Cardiac fibroblast (primary cell): ENCODE measurements at regions not wholly inside any gene's neighbourhood (a gene's known extent, or its start where the extent isn't known, plus 50 kb on each side); places are given as distances from the start of the nearest gene placed in this dataset.
"Not testable (repeated sequence)": the region's sequence is repeated elsewhere in the genome, so short reads cannot be mapped to it uniquely, and the experiment has no call there.

Experiments used
- DNase-seq, 2 donors: peaks; one replicate each; pipeline versions ENCODE4 v3.0.0 to v3.0.0-alpha.2; 2010; ENCODE audit warnings: low read depth in 2 of 2
- H3K4me3 ChIP-seq, 2 donors: replicated peaks in 1 of 2; 1 replicate in 1 of 2; 2 replicates in 1 of 2; pipeline ENCODE4 v1.5.1; 2011; ENCODE audit warnings: low read depth in 2 of 2, low read length in 2 of 2, mild to moderate bottlenecking in 2 of 2, moderate library complexity in 1 of 2
- TF ChIP-seq, protein P1 (sequence below): IDR thresholded peaks from one replicate; pipeline ENCODE4 v1.5.1; 2011; ENCODE audit warnings: low read depth, mild to moderate bottlenecking, low read length, inconsistent platforms

DNA sequence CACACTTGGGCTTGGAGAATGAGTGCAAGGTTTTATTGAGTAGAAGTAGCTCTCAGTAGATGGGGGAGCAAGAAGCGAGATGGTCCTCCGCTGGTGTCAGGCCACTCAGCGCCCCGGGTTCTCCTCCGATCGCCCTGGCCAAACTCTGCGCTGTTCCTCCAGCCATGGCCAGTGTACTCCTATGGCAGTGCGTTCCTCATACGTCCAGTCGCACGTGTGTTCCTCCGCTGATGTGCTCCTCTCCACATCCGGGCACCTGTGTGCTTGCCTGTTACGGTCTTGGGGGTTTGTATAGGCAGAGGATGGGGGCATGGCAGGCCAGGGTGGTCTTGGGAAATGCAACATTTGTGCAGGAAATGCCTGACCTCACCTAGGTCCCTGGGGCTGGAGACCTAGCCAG, 1899.4 kb downstream of the PCDH9 start:
- TF ChIP-seq, protein P1, sequence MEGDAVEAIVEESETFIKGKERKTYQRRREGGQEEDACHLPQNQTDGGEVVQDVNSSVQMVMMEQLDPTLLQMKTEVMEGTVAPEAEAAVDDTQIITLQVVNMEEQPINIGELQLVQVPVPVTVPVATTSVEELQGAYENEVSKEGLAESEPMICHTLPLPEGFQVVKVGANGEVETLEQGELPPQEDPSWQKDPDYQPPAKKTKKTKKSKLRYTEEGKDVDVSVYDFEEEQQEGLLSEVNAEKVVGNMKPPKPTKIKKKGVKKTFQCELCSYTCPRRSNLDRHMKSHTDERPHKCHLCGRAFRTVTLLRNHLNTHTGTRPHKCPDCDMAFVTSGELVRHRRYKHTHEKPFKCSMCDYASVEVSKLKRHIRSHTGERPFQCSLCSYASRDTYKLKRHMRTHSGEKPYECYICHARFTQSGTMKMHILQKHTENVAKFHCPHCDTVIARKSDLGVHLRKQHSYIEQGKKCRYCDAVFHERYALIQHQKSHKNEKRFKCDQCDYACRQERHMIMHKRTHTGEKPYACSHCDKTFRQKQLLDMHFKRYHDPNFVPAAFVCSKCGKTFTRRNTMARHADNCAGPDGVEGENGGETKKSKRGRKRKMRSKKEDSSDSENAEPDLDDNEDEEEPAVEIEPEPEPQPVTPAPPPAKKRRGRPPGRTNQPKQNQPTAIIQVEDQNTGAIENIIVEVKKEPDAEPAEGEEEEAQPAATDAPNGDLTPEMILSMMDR: no peak
- DNase-seq: no peak
- H3K4me3 ChIP-seq: no peak overlapping the region

DNA sequence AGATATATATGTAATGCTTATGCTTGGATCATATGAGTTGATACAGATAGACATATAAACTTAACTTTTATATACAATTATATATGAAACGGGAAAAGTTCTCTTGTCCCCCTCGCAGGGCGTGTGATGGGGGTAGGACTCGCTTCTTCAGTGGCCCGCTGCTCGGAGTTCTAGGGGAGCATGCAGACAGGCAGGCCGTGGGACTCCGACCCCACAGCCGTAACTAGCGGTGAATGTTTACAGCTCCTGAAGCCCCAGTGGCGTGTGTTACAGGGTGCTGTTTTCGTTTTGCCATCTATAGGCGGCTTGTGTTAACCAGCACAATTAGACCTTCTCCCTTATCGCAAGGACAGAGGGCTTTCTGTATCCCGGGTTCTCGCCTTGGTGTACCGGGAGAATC, 1899.8 kb downstream of the PCDH9 start:
- no peak overlapping the region for H3K4me3 ChIP-seq
- no peak for DNase-seq

DNA sequence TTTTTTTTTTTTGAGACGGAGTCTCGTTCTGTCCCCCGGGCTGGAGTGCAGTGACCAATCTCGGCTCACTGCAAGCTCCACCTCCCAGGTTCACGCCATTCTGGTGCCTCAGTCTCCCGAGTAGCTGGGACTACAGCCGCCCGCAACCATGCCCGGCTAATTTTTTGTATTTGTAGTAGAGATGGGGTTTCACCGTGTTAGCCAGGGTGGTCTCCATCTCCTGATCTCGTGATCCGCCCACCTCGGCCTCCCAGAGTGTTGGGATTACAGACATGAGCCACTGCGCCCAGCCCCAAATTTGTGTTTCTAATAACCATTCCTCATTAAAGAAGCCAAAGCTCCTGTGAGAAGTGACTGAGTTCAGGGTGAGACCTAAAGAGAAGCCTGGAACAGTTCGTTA, 1906.9 kb downstream of the PCDH9 start:
- H3K4me3 ChIP-seq, DNase-seq: not testable (repeated sequence)

More for the DNA sequence above, 1899.8 kb downstream of the PCDH9 start:
- TF ChIP-seq, protein P1: no peak

DNA sequence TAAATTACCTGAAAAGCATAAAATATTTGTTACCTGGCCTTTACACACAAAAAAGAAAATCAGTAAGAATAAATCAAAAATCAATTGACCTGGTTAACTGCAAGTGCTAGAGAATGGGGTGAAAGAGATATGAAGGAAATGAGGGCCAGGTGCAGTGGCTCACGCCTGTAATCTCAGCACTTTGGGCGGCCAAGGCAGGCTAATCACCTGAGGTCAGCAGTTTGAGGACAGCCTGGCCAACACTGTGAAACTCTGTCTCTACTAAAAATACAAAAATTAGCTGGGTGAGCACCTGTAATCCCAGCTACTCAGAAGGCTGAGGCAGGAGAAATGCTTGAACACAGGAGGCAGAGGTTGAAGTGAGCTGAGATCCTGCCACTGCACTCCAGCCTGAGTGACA, 1908.7 kb downstream of the PCDH9 start:
- DNase-seq, H3K4me3 ChIP-seq: not testable (repeated sequence)

DNA sequence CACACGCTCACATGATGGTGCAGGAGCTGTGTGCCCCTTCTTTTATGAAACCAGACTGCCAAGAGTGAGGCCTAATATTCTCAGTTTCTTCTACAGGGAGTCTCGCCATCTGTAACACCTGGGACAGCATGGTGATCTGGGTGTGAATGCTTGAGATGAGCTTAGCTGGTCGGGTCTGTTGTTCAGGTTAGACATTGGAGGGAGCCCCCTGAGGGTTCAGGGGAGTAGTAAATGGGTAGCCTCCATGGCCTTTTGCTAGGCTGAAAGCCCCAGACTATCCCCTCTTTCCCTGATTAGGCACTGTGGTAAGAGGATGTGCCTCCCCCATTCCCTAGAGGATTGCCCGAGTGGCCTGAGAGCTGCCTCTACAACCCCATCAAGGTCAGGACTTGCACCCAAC, 1916.1 kb downstream of the PCDH9 start:
- TF ChIP-seq, protein P1: no peak
- no peak for DNase-seq
- no peak overlapping the region for H3K4me3 ChIP-seq

DNA sequence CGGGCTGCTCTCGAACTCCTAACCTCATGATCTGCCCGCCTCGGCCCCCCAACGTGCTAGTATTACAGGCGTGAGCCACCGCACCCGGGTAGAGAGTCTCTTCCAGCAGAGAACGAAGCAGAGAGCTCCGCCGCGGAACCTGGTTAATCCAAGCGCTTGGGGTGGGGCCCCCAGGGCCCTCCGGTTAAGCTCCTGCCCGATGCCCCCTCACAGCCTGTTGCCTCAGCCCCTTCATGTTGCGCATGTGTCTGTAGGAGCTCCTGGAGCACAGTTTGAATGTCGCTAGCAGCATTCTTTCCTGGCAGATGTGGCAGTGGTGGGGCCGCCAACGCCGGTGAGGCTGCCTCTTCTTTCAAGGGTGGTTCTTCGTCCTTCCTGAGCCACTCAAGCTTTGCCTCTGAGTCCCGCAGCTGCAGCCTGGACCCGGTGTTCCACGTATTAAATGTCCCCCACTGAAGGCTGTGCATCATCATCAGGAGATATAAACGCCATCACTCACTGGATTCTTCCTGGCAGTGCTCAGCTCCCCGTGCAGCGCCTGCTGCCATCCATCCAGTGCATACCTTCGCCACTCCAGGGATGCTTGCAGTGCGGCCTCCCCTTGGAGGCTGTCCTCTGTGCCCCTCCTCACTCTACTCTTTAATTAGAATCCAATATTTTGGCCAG, 1919.3 kb downstream of the PCDH9 start:
- H3K4me3 ChIP-seq: no peak overlapping the region
- no peak for DNase-seq
- TF ChIP-seq, protein P1: no peak

DNA sequence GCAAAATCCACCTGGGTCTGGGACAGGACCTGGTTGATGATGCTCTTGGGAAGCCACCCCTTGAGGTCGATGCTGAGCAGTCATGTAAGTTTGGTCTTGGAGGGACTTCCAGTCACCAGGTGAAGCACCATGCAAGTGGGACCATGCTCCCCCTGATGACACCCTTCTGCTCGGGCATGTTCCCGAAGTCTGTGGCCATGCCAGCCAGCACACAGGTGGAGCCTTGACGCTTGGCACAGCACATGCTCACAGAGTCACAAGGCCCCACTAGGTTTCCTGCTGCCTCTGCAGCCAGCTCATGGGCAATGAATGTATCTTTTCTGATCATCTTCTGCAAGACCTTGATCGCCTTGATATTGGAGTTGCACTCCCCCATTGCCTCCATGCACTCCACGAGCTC, 1920.2 kb downstream of the PCDH9 start:
- TF ChIP-seq, protein P1: no peak
- no peak for DNase-seq
- H3K4me3 ChIP-seq: no peak overlapping the region

DNA sequence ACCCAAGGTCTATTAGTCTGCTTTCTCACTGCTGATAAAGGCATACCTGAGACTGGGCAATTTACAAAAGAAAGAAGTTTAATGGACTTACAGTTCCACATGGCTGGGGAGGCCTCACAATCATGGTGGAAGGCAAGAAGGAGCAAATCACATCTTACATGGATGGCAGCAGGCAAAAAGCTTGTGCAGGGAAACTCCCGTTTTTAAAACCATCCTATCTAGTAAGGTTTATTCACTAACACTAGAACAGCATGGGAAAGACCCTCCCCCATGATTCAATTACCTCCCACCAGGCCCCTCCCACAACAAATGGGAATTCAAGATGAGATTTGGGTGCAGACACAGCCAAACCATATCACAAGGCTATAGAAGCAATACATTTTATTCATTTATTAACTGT, 1921.4 kb downstream of the PCDH9 start:
- not testable (repeated sequence) for H3K4me3 ChIP-seq, DNase-seq
